NCI-H2227 treated with DMSO at 0.1 percent for 48 hours (cell line): ENCODE measurements at regions not wholly inside any gene's neighbourhood (a gene's known extent, or its start where the extent isn't known, plus 50 kb on each side); places are given as distances from the start of the nearest gene placed in this dataset.
"Not testable (repeated sequence)": the region's sequence is repeated elsewhere in the genome, so short reads cannot be mapped to it uniquely, and the experiment has no call there.

ENCODE experiments used
- DNase-seq: peaks from one replicate; lab custom pipeline; 2025; lab: John Stamatoyannopoulos, UW

- DNase-seq = no peak
Measured at GRCh38 chr2:45114221-45114955, 105.1 kb upstream of the SIX2 start.

- DNase-seq = no peak
Measured at GRCh38 chr2:45112750-45113149, 103.5 kb upstream of the SIX2 start.

- DNase-seq = no peak
Measured at GRCh38 chr2:45105050-45105582, 95.9 kb upstream of the SIX2 start.

GRCh38 chr2:45104429-45104828 is 95.2 kb upstream of the SIX2 start:
- DNase-seq = no peak

GRCh38 chr2:45103351-45104345 is 94.4 kb upstream of the SIX2 start:
- DNase-seq = no peak

- DNase-seq = no peak
Measured at GRCh38 chr2:45102579-45103117, 93.4 kb upstream of the SIX2 start.

GRCh38 chr2:45102141-45102540 is 92.9 kb upstream of the SIX2 start:
- DNase-seq = no peak

- DNase-seq = no peak
Measured at GRCh38 chr2:45096996-45097395, 87.7 kb upstream of the SIX2 start.

GRCh38 chr2:45096038-45096437 is 86.8 kb upstream of the SIX2 start:
- DNase-seq = not testable (repeated sequence)

- no peak for DNase-seq
Measured at GRCh38 chr2:45093663-45094062, 84.4 kb upstream of the SIX2 start.

GRCh38 chr2:45093181-45093580 is 83.9 kb upstream of the SIX2 start:
- DNase-seq = no peak

GRCh38 chr2:45089554-45090261 is 80.5 kb upstream of the SIX2 start:
- no peak for DNase-seq

- no peak for DNase-seq
Measured at GRCh38 chr2:45085487-45085886, 76.2 kb upstream of the SIX2 start.

- DNase-seq = no peak
Measured at GRCh38 chr2:45084361-45085020, 75.2 kb upstream of the SIX2 start.

GRCh38 chr2:45083175-45083574 is 73.9 kb upstream of the SIX2 start:
- no peak for DNase-seq

GRCh38 chr2:45074713-45075112 is 65.5 kb upstream of the SIX2 start:
- no peak for DNase-seq

- DNase-seq = no peak
Measured at GRCh38 chr2:45072862-45073237, 63.6 kb upstream of the SIX2 start.

- DNase-seq = no peak
Measured at GRCh38 chr2:45072064-45072861, 63.0 kb upstream of the SIX2 start.

- DNase-seq = peak; percentile 1
Measured at GRCh38 chr2:45070113-45070652, 60.9 kb upstream of the SIX2 start.

GRCh38 chr2:45069684-45070083 is 60.4 kb upstream of the SIX2 start:
- no peak for DNase-seq
